Keratinocyte (primary cell): ENCODE measurements at regions not wholly inside any gene's neighbourhood (a gene's known extent, or its start where the extent isn't known, plus 50 kb on each side); places are given as distances from the start of the nearest gene placed in this dataset.
"Not testable (repeated sequence)": the region's sequence is repeated elsewhere in the genome, so short reads cannot be mapped to it uniquely, and the experiment has no call there.

Source experiments
- EZH2 ChIP-seq: IDR thresholded peaks from one replicate; pipeline ENCODE4 v1.6.1; 2012; ENCODE audit warnings: inconsistent platforms, mild to moderate bottlenecking, low read length, moderate library complexity
- TF ChIP-seq, protein P1 (sequence below), 3 experiments: IDR thresholded peaks in 1 of 3; conservative IDR thresholded peaks in 1 of 3; optimal IDR thresholded peaks in 1 of 3; 2 replicates in 2 of 3; 3 replicates in 1 of 3; pipeline versions ENCODE3 to v1.5.1; 2011; ENCODE audit warnings: low read length in 3 of 3, mild to moderate bottlenecking in 3 of 3, moderate library complexity in 2 of 3, control low read depth in 1 of 3, inconsistent platforms in 1 of 3; ENCODE audit not compliant: insufficient read depth in 2 of 3; ENCODE audit errors: extremely low read depth in 1 of 3

GRCh38 chr2:39879001-39879400 is 99.9 kb upstream of the THUMPD2 start:
- TF ChIP-seq, protein P1, sequence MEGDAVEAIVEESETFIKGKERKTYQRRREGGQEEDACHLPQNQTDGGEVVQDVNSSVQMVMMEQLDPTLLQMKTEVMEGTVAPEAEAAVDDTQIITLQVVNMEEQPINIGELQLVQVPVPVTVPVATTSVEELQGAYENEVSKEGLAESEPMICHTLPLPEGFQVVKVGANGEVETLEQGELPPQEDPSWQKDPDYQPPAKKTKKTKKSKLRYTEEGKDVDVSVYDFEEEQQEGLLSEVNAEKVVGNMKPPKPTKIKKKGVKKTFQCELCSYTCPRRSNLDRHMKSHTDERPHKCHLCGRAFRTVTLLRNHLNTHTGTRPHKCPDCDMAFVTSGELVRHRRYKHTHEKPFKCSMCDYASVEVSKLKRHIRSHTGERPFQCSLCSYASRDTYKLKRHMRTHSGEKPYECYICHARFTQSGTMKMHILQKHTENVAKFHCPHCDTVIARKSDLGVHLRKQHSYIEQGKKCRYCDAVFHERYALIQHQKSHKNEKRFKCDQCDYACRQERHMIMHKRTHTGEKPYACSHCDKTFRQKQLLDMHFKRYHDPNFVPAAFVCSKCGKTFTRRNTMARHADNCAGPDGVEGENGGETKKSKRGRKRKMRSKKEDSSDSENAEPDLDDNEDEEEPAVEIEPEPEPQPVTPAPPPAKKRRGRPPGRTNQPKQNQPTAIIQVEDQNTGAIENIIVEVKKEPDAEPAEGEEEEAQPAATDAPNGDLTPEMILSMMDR (optimal IDR thresholded peaks at IDR 0.05 in 1 of 3, IDR thresholded peaks at IDR 0.05 in 1 of 3, conservative IDR thresholded peaks at IDR 0.05 in 1 of 3; ENCODE audit: extremely low read depth in 1 of 3, insufficient read depth in 2 of 3, low read length in 3 of 3): not testable (repeated sequence)
- not testable (repeated sequence) for TF ChIP-seq EZH2
